GM18505 (cell line): ENCODE measurements at regions not wholly inside any gene's neighbourhood (a gene's known extent, or its start where the extent isn't known, plus 50 kb on each side); places are given as distances from the start of the nearest gene placed in this dataset.
"Not testable (repeated sequence)": the region's sequence is repeated elsewhere in the genome, so short reads cannot be mapped to it uniquely, and the experiment has no call there.

Experiments
- ATAC-seq: cut with Tn5 transposase; IDR thresholded peaks from one replicate; pipeline ENCODE4 v1.9.1; 2021; ENCODE audit not compliant: unreplicated experiment
- POLR2A ChIP-seq: IDR thresholded peaks from 4 replicates; pipeline ENCODE4 v1.6.1; 2011; ENCODE audit warnings: borderline replicate concordance; ENCODE audit not compliant: insufficient read depth, insufficient read length; ENCODE audit errors: extremely low read depth

- peak; percentile 87 for ATAC-seq
- no peak for TF ChIP-seq POLR2A
Measured at GRCh38 chr10:80964955-80965614, 427.4 kb downstream of the SH2D4B start.

GRCh38 chr10:80966326-80966986 is 428.8 kb downstream of the SH2D4B start:
- TF ChIP-seq POLR2A = no peak
- ATAC-seq = no peak

GRCh38 chr10:80967357-80967756 is 429.7 kb downstream of the SH2D4B start:
- ATAC-seq = not testable (repeated sequence)

GRCh38 chr10:80968903-80969302 is 431.2 kb downstream of the SH2D4B start:
- TF ChIP-seq POLR2A = no peak
- no peak for ATAC-seq

GRCh38 chr10:80971461-80971860 is 433.8 kb downstream of the SH2D4B start:
- no peak for ATAC-seq
- TF ChIP-seq POLR2A = no peak

GRCh38 chr10:80976658-80977057 is 439.0 kb downstream of the SH2D4B start:
- TF ChIP-seq POLR2A = no peak
- ATAC-seq = no peak

GRCh38 chr10:80985102-80985501 is 447.4 kb downstream of the SH2D4B start:
- ATAC-seq = no peak

GRCh38 chr10:80986596-80986995 is 448.9 kb downstream of the SH2D4B start:
- ATAC-seq = no peak
- TF ChIP-seq POLR2A = no peak

More at GRCh38 chr10:80985102-80985501, 447.4 kb downstream of the SH2D4B start:
- no peak for TF ChIP-seq POLR2A

GRCh38 chr10:80988755-80989154 is 451.1 kb downstream of the SH2D4B start:
- no peak for ATAC-seq
- no peak for TF ChIP-seq POLR2A

GRCh38 chr10:80996615-80997193 is 459.0 kb downstream of the SH2D4B start:
- no peak for TF ChIP-seq POLR2A
- no peak for ATAC-seq

- no peak for TF ChIP-seq POLR2A
- no peak for ATAC-seq
Measured at GRCh38 chr10:81000781-81001180, 463.1 kb downstream of the SH2D4B start.

GRCh38 chr10:81002382-81002781 is 464.7 kb downstream of the SH2D4B start:
- TF ChIP-seq POLR2A = no peak
- ATAC-seq = no peak

- TF ChIP-seq POLR2A = no peak
- no peak for ATAC-seq
Measured at GRCh38 chr10:81007872-81008271, 470.2 kb downstream of the SH2D4B start.

GRCh38 chr10:81008726-81009125 is 471.0 kb downstream of the SH2D4B start:
- no peak for TF ChIP-seq POLR2A
- ATAC-seq = no peak
